NB4 (cell line): ENCODE measurements at regions not wholly inside any gene's neighbourhood (a gene's known extent, or its start where the extent isn't known, plus 50 kb on each side); places are given as distances from the start of the nearest gene placed in this dataset.
"Not testable (repeated sequence)": the region's sequence is repeated elsewhere in the genome, so short reads cannot be mapped to it uniquely, and the experiment has no call there.

Experiments
- CTCF ChIP-seq: IDR thresholded peaks from one replicate; pipeline ENCODE4 v1.5.1; 2012; ENCODE audit warnings: low read depth, low read length
- MYC ChIP-seq: IDR thresholded peaks from 2 replicates; pipeline ENCODE4 v1.6.1; 2011; ENCODE audit warnings: low read depth, low read length
- POLR2A ChIP-seq: IDR thresholded peaks from 2 replicates; pipeline ENCODE4 v1.6.1; 2011; ENCODE audit warnings: mild to moderate bottlenecking; ENCODE audit not compliant: insufficient read length; ENCODE audit errors: extremely low read depth
- TF ChIP-seq, protein P1 (sequence below): IDR thresholded peaks from 2 replicates; pipeline ENCODE4 v1.6.1; 2011; ENCODE audit warnings: low read depth, low read length

DNA sequence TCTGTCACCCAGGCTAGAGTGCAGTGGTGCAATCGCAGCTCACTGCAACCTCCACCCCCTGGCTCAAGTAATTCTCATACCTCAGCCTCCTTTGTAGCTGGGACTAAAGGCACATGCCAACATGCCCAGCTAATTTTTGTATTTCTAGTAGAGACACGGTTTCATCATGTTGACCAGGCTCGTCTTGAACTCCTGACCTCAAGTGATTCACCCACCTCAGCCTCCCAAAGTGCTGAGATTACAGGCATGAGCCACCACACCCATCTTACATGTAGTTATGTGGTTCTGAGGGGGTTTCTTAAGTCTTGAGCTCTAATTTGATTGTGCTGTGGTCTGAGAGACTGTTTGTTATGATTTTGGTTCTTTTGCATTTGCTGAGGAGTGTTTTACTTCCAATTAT lies 57.3 kb upstream of the USP15 start:
- not testable (repeated sequence) for TF ChIP-seq CTCF, POLR2A, MYC
- TF ChIP-seq, protein P1, sequence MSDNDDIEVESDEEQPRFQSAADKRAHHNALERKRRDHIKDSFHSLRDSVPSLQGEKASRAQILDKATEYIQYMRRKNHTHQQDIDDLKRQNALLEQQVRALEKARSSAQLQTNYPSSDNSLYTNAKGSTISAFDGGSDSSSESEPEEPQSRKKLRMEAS: not testable (repeated sequence)
